Panc1 (cell line): ENCODE measurements at regions not wholly inside any gene's neighbourhood (a gene's known extent, or its start where the extent isn't known, plus 50 kb on each side); places are given as distances from the start of the nearest gene placed in this dataset.

Experiments
- ATAC-seq: fragments of 200-7000 bp; cut with Tn5 transposase; 2 replicates; pipeline ENCODE4 v1.9.1; 2020; ENCODE audit warnings: mild to moderate bottlenecking, moderate library complexity
- BruUV-seq: library from RNA; stranded (reverse); fragments of 400-500 nt; replicated peaks from 2 replicates; lab custom pipeline; 2021; lab: Mats Ljungman, UMichigan
- CTCF ChIA-PET: fragments of 300-600 bp; sonication (Branson Sonifier 250); formaldehyde crosslinking; loops from one replicate; lab custom pipeline; 2022; ENCODE audit warnings: antibody characterized with exemption; lab: Charles Lee
- POLR2A ChIA-PET: fragments of 300-600 bp; sonication (Branson Sonifier 250); formaldehyde crosslinking; loops from one replicate; lab custom pipeline; 2022; ENCODE audit warnings: antibody characterized with exemption; lab: Charles Lee
- DNase-seq: peaks from one replicate; pipeline ENCODE4 v3.0.0-alpha.2; 2010; ENCODE audit warnings: low read depth, low spot score
- H3K27ac ChIP-seq: 2 replicates; pipeline ENCODE4 v1.5.1; 2011; ENCODE audit warnings: mild to moderate bottlenecking, low read length, inconsistent platforms
- H3K27me3 ChIP-seq: fragments of 200-500 bp; sonication (Bioruptor generic); 2 replicates; pipeline ENCODE4 v1.6.0; 2014; ENCODE audit warnings: low read length, inconsistent platforms; ENCODE audit not compliant: control insufficient read depth, insufficient read depth
- H3K36me3 ChIP-seq: fragments of 200-500 bp; sonication (Bioruptor generic); 2 replicates; pipeline ENCODE4 v1.5.1; 2014; ENCODE audit warnings: inconsistent platforms, mild to moderate bottlenecking, low read length, moderate library complexity; ENCODE audit not compliant: control insufficient read depth, insufficient read depth
- H3K4me1 ChIP-seq: 2 replicates; pipeline ENCODE4 v1.5.1; 2011; ENCODE audit warnings: inconsistent platforms, mild to moderate bottlenecking, low read length, moderate library complexity; ENCODE audit not compliant: control insufficient read depth, insufficient read depth
- H3K4me3 ChIP-seq, 2 experiments: 2 replicates each; pipeline ENCODE4 v1.5.1; 2011 to 2012; ENCODE audit warnings: low read depth in 2 of 2, low read length in 2 of 2, mild to moderate bottlenecking in 2 of 2, inconsistent platforms in 1 of 2, moderate library complexity in 1 of 2
- H3K9me3 ChIP-seq: fragments of 200-500 bp; sonication (Bioruptor generic); 2 replicates; pipeline ENCODE4 v1.5.1; 2014; ENCODE audit warnings: low read depth, mild to moderate bottlenecking, inconsistent platforms, low read length, moderate library complexity; ENCODE audit not compliant: control insufficient read depth, insufficient read depth
- CTCF ChIP-seq: fragments of 450-650 bp; IDR thresholded peaks from 2 replicates; pipeline ENCODE4 v1.5.1; 2017; ENCODE audit warnings: mild to moderate bottlenecking
- POLR2AphosphoS5 ChIP-seq: IDR thresholded peaks from 2 replicates; pipeline ENCODE4 v1.6.1; 2012; ENCODE audit warnings: mild to moderate bottlenecking, low read depth, low read length, moderate library complexity
- REST ChIP-seq, 2 experiments: IDR thresholded peaks; 2 replicates each; pipeline ENCODE4 v1.6.1; 2011 to 2012; ENCODE audit warnings: low read depth in 2 of 2, control low read depth in 1 of 2, low read length in 1 of 2, mild to moderate bottlenecking in 1 of 2, moderate library complexity in 1 of 2; ENCODE audit not compliant: insufficient read depth in 1 of 2
- SIN3A ChIP-seq: IDR thresholded peaks from 2 replicates; pipeline ENCODE4 v1.6.1; 2012; ENCODE audit warnings: low read depth, mild to moderate bottlenecking, low read length, moderate library complexity, borderline replicate concordance; ENCODE audit not compliant: insufficient read depth
- TCF7L2 ChIP-seq: IDR thresholded peaks from 2 replicates; pipeline ENCODE4 v1.6.1; 2011; ENCODE audit warnings: mild to moderate bottlenecking, low read depth, low read length, inconsistent platforms
- in situ Hi-C: cut with HindIII; loops from 2 replicates; pipeline ENCODE4 v1.10.0; 2016; ENCODE audit warnings: low sequenced_read_pairs, low pct_unique_long_range_greater_than_20kb
- intact Hi-C: fragments of 100-400 bp; cut with micrococcal nuclease; formaldehyde crosslinking; loops from one replicate; pipeline ENCODE4 v1.10.0; 2022; ENCODE audit not compliant: unreplicated experiment

GRCh38 chr12:115572440-115572839, 705.1 kb downstream of the MED13L start:
- Histone ChIP-seq H3K9me3 (no peaks in the 10 kb centered on the region), H3K27me3 (no peaks in the 10 kb centered on the region), H3K4me1 (no peaks in the 10 kb centered on the region), H3K36me3 (no peaks in the 10 kb centered on the region), H3K4me3 (no peak overlapping the region), H3K27ac (no peak overlapping the region)
- POLR2A ChIA-PET = no interaction called here
- intact Hi-C loops = no loop called here
- TF ChIP-seq CTCF (no peak), SIN3A (no peak), TCF7L2 (no peak), REST (IDR thresholded peaks at IDR 0.05; ENCODE audit: insufficient read depth in 1 of 2, low read depth in 2 of 2, low read length in 1 of 2) (no peak), POLR2AphosphoS5 (no peak)
- CTCF ChIA-PET = no interaction called here
- in situ Hi-C loops = no loop called here
- BruUV-seq = no TSS peak
- DNase-seq (no peak), ATAC-seq (no peak)

GRCh38 chr12:115571446-115571845, 706.0 kb downstream of the MED13L start:
- no peak overlapping the region for H3K4me3 ChIP-seq
- CTCF ChIA-PET = no interaction called here
- H3K4me1 ChIP-seq = no peaks in the 10 kb centered on the region
- intact Hi-C loops (no loop called here), in situ Hi-C loops (no loop called here)
- no peak overlapping the region for H3K27ac ChIP-seq
- no peak for TF ChIP-seq TCF7L2
- no peak for TF ChIP-seq SIN3A
- TF ChIP-seq POLR2AphosphoS5 = no peak
- TF ChIP-seq REST (IDR thresholded peaks at IDR 0.05; ENCODE audit: insufficient read depth in 1 of 2, low read depth in 2 of 2, low read length in 1 of 2) = no peak
- no peak for TF ChIP-seq CTCF
- H3K27me3 ChIP-seq = no peaks in the 10 kb centered on the region
- POLR2A ChIA-PET = no interaction called here
- no peak for ATAC-seq
- BruUV-seq = no TSS peak
- no peaks in the 10 kb centered on the region for H3K36me3 ChIP-seq
- no peaks in the 10 kb centered on the region for H3K9me3 ChIP-seq
- no peak for DNase-seq
